GM18868 (cell line): ENCODE measurements at regions not wholly inside any gene's neighbourhood (a gene's known extent, or its start where the extent isn't known, plus 50 kb on each side); places are given as distances from the start of the nearest gene placed in this dataset.
A peak's percentile ranks its signal among the peaks of the same experiment; 100 is the strongest.

ENCODE experiments used
- ATAC-seq: cut with Tn5 transposase; IDR thresholded peaks from one replicate; pipeline ENCODE4 v1.9.1; 2021; ENCODE audit warnings: mild to moderate bottlenecking, moderate library complexity; ENCODE audit not compliant: unreplicated experiment

GRCh38 chrX:79300856-79301255 is 66.3 kb downstream of the ITM2A start:
- no peak for ATAC-seq

- ATAC-seq = no peak
Measured at GRCh38 chrX:79290596-79290995, 76.5 kb downstream of the ITM2A start.

GRCh38 chrX:79288733-79289132 is 78.4 kb downstream of the ITM2A start:
- no peak for ATAC-seq

GRCh38 chrX:79287724-79288123 is 79.4 kb downstream of the ITM2A start:
- ATAC-seq = no peak

GRCh38 chrX:79281775-79282174 is 85.4 kb downstream of the ITM2A start:
- no peak for ATAC-seq

GRCh38 chrX:79270401-79270800 is 96.7 kb downstream of the ITM2A start:
- ATAC-seq = peak; percentile 96

- no peak for ATAC-seq
Measured at GRCh38 chrX:79268788-79269187, 98.3 kb downstream of the ITM2A start.

- ATAC-seq = no peak
Measured at GRCh38 chrX:79266702-79267101, 100.4 kb downstream of the ITM2A start.

GRCh38 chrX:79263550-79263949 is 103.6 kb downstream of the ITM2A start:
- no peak for ATAC-seq

- peak; percentile 90 for ATAC-seq
Measured at GRCh38 chrX:79259073-79259689, 108.0 kb downstream of the ITM2A start.

- ATAC-seq = no peak
Measured at GRCh38 chrX:79243691-79244090, 99.2 kb downstream of the GPR174 start.

- ATAC-seq = no peak
Measured at GRCh38 chrX:79235899-79236298, 91.4 kb downstream of the GPR174 start.

- ATAC-seq = no peak
Measured at GRCh38 chrX:79231662-79232061, 87.2 kb downstream of the GPR174 start.
